ENCODE measurements at regions not wholly inside any gene's neighbourhood (a gene's known extent, or its start where the extent isn't known, plus 50 kb on each side); places are given as distances from the start of the nearest gene placed in this dataset.

DNA sequence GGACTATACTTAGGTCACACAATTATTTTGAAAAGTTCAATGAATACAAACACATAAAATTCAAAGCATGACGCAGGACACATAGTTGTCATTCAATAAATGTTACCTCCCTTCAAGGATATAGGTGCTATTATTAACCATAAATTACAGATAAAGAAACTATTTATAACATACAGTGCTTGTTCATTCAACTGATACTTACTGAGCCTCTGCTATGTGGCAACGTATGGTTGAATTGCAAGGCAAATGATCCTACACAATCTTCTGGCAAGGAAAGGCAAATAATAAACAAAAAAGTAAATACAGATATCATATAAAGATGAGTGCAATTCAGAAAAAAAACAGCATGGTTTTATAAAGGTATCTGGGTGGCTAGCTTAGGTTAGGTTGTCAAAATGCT lies 614.7 kb downstream of the LTN1 start:
- DNase-seq (ENCODE audit: extremely low read depth in 1 of 2, low read depth in 1 of 2) = no peak

DNA sequence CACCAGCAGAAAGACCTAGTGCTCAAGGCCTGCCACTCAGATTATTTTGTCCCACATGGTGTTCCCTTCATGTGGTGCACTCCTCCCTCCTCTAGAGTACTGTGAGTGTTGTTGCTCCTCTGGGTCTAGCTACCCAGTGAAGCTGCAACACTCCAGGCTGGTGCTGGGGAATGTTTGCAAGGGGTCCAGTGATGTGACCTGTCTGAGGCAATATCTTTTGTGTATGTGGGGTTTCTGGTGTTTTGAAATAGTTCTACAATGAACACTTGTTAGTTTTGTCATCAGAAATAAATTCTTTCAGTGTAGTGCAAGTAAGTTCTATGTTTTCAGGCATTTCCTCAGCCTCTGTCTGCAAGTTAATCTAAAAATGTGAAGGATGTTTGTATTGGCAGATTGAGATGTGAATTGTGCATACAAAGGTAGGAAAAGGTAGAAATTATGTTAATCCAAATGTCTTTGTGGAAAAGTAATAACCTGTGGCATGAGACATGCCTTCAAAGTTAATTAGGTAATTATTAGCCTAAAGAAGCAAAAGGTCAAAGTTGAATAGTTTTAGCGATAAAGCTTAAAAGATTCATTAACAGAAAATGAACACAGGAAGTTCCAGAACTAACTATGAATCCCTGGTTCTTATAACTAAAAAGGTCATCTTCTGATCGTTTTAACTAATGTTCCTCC lies 616.8 kb downstream of the LTN1 start:
- DNase-seq (ENCODE audit: extremely low read depth in 1 of 2, low read depth in 1 of 2) = no peak

DNA sequence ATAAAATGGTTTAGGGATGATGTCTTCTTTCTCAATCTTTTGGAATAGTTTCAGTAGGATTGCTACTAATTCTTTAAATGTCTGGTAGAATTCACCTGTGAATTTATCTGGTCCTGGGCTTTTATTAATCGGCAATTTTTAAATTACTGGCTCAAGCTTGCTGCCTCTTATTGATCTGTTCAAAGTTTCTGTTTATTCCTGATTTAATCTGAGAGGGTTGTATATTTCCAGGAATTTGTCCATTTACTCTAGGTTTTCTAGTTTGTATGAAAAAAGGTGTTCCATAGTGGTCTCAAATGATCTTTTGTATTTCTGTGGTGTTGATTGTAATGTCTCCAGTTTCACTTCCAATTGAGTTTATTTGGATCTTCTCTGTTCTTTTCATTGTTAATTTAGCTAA lies 617.8 kb downstream of the LTN1 start:
- DNase-seq (ENCODE audit: extremely low read depth in 1 of 2, low read depth in 1 of 2) = no peak

DNA sequence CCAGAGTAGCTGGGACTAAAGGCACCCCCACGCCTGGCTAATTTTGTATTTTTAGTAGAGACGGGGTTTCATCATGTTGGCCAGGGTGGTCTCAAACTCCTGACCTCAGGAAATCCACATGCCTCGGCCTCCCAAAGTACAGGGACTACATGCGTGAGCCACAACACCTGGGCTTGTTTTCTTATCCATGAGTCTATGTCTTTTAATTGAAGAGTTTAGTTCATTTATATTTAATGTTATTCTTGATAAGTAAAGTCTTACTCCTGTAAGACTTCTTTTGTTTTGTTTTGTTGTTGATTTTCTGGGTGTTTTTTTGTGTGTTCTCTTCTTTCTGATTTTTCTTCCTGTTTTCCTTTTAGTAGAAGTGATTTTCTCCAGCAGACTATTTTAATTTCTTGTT lies 621.0 kb downstream of the LTN1 start:
- DNase-seq (ENCODE audit: extremely low read depth in 1 of 2, low read depth in 1 of 2) = no peak

DNA sequence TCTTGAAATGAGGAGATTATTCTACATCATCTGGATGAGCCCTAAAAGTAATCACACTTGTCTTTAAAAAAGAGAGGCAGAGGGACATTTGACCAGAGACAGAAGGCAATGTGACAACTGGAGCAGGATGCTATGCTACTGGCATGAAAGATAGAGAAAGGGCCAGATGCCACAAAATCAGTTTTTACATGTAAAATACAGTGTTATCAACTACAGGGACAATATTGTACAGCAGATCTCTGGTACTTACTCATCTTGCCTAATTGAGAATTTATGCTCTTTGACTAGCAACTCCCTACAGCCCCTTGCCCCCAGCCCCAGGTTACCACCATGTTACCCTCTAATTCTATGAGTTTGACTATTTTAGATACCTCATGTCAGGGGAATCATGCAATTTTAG lies 633.4 kb downstream of the LTN1 start:
- no peak for DNase-seq (ENCODE audit: extremely low read depth in 1 of 2, low read depth in 1 of 2)

DNA sequence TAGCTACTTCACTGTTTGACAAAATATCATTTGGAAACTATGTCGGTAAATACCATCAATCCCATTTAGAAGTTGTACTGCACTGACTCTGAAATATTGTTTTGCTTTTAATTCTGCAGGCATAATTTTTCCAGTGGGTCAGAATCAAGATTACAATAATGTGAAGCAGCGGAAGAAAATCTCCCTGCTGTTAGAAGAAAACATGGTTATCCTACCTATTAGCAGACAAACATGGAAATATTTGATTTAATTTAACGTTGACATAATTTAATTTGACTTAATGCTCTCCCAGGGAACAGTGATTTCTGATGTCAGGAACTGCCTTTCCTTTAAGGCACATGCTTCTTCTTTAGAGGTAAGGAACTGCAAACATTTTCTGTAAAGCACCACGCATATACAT lies 634.0 kb downstream of the LTN1 start:
- no peak for DNase-seq (ENCODE audit: extremely low read depth in 1 of 2, low read depth in 1 of 2)

DNA sequence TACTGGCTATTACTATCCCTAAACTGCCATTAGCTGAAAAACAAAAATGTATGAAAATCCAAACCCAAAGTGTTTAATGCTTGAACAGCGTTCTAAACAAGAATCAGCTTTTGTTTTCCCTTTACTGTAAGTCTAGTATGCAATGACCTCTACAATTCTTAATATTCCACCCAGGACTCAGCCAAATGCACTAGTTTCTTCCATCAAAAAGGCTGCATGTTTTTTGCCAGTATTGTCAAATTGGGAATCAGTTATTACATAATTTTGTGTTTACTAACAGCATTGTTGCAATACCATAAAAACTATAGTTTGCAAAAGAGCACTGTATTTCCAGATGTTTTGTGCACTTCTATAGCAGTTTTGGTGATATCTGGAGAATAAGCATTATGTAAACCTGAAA lies 634.5 kb downstream of the LTN1 start:
- no peak for DNase-seq (ENCODE audit: extremely low read depth in 1 of 2, low read depth in 1 of 2)

DNA sequence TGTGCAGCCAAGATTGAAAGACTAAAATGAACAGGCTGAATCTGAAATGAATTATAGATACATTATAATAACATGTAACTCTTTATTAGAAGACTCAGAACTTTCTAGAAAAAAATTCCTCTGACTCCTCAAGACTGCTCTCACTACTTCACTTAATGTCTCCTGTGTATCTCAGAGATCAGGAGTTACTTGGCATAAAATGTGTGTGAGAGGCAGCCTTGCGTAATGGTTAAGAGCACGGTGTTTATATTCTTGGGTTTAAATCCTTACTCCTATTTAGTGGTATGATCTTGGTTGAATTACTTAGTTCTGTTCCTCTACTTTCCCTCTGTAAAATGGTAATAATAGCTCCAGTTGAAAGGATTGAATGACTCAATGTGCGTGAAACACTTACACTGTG lies 634.9 kb downstream of the LTN1 start:
- DNase-seq (ENCODE audit: extremely low read depth in 1 of 2, low read depth in 1 of 2) = no peak

DNA sequence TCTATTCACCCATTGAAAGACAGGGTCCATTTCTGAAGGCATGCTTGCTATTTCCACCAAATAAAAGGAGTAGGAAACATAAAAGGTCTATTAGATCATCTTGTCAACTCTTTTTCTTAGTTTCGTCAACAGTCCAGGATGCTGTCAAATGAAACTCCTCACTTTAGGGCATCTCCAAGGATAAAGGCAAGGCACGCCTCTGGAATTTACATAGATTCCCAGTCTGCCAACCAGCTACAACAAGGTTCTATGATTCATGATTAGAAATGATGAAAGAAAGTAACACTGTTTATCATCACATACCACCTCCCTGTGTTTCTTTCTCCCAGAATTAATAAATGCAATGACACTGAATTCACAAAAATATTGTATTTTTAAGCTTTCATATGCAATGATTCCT lies 636.3 kb downstream of the LTN1 start:
- no peak for DNase-seq (ENCODE audit: extremely low read depth in 1 of 2, low read depth in 1 of 2)

DNA sequence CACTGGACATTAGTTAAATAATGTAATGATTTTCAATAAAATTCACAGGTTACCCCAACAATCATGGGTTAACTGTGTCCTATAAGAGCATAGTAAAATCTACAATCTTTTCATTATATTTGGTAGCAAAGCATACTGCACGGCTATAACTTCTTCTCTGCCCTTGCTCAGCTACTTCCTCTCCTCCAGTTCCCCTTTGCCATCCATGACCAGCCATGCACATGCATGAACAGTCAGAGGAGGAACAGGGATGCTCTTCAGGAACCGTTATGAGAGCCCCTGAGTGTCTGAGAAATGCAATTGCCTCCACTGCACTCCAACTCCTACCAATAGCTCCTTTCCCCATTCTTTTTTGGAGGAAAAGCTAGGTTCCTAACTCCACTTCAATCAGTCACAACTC lies 646.7 kb downstream of the LTN1 start:
- DNase-seq (ENCODE audit: extremely low read depth in 1 of 2, low read depth in 1 of 2) = no peak

DNA sequence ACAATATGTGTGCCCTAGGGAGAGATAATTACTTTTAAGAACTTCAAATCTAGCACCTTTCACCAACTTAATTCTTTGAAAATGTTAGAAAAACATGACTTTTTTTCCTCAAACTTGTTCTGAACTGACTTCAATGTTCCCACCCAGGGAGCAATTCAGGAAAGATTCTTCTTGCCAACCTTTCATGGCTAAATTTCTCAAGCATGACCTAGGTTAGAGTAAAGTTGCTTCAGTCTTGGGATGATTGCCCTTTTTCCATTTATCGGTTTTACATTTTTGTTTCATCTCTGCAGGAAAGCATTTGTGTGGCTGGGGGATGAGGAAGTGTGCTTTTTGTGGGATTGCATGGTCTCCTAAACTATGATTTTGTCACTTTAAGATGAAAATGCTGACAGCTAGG lies 647.7 kb downstream of the LTN1 start:
- no peak for DNase-seq (ENCODE audit: extremely low read depth in 1 of 2, low read depth in 1 of 2)

DNA sequence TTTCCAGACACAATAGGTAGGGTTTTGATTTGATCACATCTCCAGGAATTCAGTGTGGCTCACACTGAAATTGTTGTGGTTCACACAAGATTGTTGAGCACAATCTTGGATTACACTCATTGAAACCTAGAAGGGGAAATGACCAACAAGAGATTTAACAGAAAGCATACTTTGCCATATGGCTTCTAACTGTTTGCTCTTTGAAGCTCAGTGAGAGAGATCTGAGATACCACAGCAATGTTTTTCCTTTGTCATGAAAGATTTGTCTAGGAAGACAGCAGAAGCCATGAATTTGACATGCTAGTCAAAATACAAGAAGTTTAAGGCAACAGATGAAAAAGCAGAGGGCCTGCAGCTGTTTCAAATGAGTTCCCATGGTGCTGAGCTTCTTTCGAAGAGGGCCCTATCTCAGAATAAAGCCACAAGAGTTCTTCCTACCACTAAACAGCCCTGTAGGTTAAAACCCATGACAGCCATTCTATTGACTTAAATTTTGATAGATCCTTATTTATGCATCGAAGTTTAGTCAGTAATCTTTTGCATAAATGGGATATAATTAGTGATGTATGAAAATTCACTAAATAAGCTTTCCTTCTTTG lies 650.4 kb downstream of the LTN1 start:
- DNase-seq (ENCODE audit: extremely low read depth in 1 of 2, low read depth in 1 of 2) = no peak

DNA sequence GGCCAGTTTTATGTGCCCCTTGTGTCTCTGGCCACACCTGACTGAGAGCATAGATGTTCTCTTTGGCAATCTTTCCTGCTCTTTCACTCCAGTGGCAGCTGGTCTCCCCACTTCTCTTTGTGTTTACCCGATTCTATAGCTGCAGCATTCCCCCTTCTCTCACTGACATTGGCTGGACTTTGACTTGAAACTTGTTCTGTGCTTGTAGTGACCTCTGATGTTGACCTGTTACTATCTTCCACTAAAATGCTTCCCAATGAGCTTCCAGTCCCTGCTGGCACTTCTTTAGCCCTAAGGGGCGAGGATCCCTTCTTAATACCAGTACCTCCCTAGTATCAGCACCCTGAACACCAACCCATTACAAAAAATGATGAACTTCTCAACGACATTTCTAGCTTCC lies 653.3 kb downstream of the LTN1 start:
- no peak for DNase-seq (ENCODE audit: extremely low read depth in 1 of 2, low read depth in 1 of 2)

DNA sequence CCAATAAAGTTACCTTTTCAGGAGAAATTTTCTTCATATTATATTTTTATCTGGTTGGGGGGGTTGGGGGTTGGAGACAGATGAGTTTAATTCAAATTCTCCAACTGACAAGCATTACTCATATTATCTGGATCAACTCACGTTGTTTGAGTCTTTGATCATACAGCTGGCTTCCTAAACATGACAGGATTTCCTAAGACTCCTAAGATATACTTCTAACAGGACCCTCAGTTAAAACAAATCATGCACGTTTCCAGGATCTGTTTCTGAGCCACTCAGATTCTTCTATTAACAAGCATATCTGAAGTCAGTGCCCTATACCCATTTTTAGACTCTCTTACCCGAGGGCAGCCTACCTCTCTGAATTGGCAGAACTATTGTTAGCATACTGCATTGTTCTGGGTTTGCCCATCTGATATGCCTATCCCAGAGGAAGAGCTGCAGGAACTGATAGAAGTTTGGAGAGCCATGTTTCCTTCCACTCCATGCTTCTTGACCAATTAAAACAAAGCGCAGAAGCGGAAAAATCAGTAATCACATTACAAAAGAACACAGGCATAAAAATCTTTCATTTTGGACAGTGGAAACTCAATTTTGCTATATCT lies 653.9 kb downstream of the LTN1 start:
- DNase-seq (ENCODE audit: extremely low read depth in 1 of 2, low read depth in 1 of 2) = no peak

DNA sequence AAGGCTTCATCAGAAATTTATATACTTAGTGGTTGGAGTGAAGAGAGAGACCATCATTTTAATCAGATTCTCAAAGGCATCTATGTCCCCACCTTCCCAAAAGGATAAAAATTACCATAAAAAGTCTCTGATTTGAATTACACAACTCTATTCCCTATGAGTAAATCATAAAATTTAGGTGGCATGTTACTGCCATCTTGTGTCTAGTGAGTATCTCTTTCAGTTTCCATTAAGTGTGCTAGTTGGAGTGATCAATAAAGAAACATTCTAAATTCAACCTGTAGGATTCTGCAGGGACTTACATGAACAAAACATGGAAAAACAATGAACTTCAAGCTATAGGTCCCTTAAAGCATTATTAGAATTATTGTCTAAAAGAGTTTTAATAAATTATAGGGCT lies 655.4 kb downstream of the LTN1 start:
- no peak for DNase-seq (ENCODE audit: extremely low read depth in 1 of 2, low read depth in 1 of 2)

DNA sequence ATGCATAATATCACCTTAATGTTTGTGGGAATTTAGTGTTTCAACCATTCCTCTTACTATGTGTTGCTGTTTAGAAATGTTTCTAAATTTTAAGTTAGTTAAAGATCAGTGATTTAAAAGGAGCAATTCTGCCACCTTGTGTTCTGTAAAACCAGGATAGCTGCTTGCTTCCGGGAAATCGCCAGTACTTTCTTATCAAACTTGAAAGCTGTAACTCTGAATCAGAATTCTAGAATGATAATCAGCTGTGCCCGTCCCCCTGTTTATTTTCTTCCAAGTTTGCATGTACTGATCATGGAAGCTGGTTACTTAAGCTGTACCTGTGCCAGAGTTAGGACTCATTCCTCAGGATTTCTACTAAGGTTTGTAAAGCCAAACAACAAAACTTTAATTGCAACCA lies 656.4 kb downstream of the LTN1 start:
- no peak for DNase-seq (ENCODE audit: extremely low read depth in 1 of 2, low read depth in 1 of 2)

DNA sequence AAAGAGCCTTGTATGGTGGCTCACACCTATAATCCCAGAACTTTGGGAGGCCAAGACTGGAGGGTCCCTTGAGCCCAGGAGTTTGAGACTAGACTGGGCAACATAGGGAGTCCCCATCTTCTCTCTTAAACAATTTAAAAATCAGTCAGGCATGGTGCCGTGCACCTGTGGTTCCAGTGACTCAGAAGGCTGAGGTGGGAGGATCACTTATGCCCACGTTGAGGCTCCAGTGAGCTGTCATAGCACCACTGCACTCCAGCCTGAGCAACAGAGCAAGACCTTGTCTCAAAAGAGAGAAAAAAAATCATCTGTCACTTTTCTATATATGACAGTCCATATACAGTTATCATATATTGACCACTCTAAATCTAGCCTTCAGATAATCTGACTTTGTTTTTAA lies 658.3 kb downstream of the LTN1 start:
- peak in 1 of 2 donors; percentile 1 for DNase-seq (ENCODE audit: extremely low read depth in 1 of 2, low read depth in 1 of 2)

DNA sequence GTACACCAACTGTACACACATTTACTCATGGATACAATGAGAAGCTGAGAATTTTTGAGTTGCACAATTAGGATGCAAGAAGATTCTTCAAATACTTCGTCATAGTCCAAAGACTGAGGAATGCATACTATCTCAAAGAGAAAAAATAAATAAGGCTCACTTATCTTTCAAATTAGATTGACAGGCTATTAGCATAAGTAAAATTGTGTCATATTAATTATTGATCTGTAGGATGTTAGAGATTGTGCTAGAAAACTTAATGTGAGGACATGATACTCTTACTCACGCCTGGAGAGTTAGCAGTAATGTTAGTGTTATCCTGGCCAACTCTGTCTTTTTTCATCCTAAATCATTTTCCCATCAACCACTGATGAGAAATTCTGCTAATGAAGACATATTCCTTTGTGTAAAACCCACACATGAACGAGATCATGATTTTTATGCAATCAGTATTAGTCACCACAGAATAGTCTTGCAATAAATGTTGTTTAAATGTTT lies 659.0 kb downstream of the LTN1 start:
- no peak for DNase-seq (ENCODE audit: extremely low read depth in 1 of 2, low read depth in 1 of 2)

DNA sequence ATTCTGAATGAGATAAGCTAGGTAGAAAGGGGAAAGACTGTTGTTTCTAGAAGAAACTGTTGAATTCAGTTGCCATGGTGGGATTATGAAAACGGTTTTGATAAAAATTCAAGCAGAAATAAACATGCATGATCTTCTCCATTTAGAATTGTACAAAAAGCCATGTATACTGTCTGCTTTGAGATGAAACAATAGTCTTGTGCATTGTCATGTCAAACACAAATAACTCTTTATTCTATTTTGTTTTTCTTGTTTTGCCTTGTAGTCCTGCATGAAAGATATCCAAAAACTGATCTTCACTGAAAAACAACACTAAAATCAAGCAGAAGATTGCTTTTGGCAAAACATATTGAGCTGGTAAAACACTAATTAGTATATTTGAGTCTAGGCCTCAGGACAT lies 659.9 kb downstream of the LTN1 start:
- DNase-seq (ENCODE audit: extremely low read depth in 1 of 2, low read depth in 1 of 2) = no peak

DNA sequence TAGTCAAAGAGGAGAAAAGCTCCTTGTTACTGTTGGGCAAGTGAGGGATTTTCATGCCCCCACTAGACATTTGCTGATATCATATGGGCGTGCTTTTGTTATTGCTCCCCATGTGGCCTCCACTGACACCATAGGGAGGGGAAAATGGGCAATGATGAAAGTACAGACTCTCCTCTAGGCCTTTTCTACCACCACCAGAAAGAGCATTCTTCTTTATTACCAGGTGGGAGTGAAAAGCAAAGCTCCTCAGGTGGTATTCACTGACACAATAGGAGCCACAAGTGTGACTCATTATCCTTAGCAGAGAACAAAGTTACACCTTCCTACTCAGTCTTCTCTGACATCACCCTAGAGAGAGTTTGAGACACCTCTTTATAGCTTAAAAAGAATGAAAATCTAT lies 667.1 kb downstream of the LTN1 start:
- no peak for DNase-seq (ENCODE audit: extremely low read depth in 1 of 2, low read depth in 1 of 2)

DNA sequence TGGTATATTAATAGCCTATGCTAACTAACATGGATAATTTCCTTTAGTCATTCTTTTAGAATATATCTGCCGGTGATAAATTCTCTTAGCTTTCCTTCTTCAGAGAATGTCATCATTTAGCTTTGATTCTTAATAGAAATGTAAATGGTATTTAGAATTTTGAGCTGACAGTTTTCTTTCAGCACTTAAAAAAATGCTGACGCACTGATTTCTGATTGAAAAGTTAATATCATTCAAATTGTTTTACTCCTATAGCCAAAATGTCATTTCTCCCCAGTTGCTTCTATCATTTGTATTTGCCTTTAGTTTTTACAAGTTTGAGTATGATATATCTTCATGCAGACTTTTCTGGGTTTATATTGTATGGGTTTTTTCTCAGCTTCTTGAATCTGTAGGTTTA lies 668.0 kb downstream of the LTN1 start:
- no peak for DNase-seq (ENCODE audit: extremely low read depth in 1 of 2, low read depth in 1 of 2)

DNA sequence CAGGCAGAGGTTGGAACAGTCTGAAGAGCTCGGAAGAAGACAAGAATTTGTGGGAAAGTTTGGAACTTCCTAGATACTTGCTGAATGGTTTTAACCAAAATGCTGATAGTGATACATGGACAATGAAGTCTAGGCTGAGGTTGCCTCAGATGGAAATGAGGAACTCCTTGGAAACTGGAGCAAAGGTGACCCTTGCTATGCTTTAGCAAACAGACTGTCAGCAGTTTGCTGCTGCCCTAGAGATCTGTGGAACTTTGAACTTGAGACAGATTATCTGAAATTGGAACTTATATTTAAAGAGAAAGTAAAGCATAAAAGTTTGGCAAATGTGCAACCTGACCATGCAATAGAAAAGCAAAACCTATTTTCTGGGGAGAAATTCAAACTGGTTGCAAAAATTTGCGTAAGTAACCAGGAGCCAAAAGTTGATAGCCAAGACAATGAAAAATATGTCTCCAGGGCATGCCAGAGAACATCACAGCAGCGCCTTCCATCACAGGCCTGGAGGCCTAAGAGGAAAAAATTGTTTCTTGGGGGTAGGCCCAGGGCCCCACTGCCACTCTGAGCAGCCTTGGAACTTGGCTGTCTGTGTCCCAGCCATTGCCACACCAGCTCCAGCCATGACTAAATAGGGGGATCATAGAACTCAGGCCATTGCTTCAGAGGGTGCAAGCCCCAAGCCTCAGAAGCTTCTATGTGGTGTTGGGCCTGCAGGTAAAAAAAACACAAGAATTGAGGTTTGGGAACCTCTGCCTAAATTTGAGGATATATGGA lies 675.3 kb downstream of the LTN1 start:
- DNase-seq (ENCODE audit: extremely low read depth in 1 of 2, low read depth in 1 of 2) = no peak
